AG10803 (cell line): ENCODE measurements at regions not wholly inside any gene's neighbourhood (a gene's known extent, or its start where the extent isn't known, plus 50 kb on each side); places are given as distances from the start of the nearest gene placed in this dataset.

Source experiments
- DNase-seq: peaks from one replicate; pipeline ENCODE4 v3.0.0; 2010; ENCODE audit warnings: low read depth
- H3K4me3 ChIP-seq: 2 replicates; pipeline ENCODE4 v1.5.1; 2011; ENCODE audit warnings: mild to moderate bottlenecking, low read length, control low read depth
- TF ChIP-seq, protein P1 (sequence below): conservative IDR thresholded peaks from 2 replicates; pipeline ENCODE4 v1.5.1; 2011; ENCODE audit warnings: mild to moderate bottlenecking, low read length, control low read depth, inconsistent platforms

DNA sequence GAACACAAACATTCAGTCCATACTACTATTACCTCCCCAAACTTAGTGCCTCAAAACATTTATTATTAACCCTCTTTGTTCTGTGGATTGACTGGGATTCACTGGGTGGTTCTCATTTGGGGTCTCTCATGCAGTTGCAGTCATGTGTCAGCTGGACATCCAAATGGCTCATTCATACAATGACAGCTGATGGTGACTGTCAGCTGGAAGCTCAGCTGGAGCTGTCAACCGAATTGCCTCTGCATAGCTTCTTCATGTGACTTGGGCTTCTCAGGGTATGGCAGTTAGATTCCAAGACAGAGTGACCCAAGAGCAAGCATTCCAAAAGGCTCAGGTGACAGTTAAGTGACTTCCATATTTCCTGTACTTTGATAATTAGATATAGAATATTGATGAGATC is 85.2 kb downstream of the CCDC34 start:
- DNase-seq, result no peak
- TF ChIP-seq, protein P1, sequence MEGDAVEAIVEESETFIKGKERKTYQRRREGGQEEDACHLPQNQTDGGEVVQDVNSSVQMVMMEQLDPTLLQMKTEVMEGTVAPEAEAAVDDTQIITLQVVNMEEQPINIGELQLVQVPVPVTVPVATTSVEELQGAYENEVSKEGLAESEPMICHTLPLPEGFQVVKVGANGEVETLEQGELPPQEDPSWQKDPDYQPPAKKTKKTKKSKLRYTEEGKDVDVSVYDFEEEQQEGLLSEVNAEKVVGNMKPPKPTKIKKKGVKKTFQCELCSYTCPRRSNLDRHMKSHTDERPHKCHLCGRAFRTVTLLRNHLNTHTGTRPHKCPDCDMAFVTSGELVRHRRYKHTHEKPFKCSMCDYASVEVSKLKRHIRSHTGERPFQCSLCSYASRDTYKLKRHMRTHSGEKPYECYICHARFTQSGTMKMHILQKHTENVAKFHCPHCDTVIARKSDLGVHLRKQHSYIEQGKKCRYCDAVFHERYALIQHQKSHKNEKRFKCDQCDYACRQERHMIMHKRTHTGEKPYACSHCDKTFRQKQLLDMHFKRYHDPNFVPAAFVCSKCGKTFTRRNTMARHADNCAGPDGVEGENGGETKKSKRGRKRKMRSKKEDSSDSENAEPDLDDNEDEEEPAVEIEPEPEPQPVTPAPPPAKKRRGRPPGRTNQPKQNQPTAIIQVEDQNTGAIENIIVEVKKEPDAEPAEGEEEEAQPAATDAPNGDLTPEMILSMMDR, result no peak

DNA sequence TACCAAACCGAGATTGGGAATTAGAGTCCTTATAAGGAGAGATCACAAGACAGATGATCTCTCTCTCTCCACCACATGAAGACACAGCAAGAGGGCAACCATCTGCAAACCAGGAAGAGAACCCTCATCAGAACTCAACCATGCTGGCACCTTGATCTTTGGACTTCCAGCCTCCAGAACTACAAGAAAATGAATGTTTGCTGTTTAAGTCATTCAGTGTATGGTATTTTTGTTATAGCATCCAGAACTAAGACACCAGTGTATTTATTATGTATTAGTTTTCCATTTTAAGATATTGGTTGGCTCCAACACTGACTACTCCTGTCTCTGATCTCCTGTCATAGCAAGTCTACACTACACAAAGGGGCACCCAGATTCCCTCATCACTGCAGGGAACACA is 86.9 kb downstream of the CCDC34 start:
- no peak overlapping the region for H3K4me3 ChIP-seq
- TF ChIP-seq, protein P1, result no peak
- no peak for DNase-seq

More for the DNA sequence above, 85.2 kb downstream of the CCDC34 start:
- H3K4me3 ChIP-seq, result no peak overlapping the region

DNA sequence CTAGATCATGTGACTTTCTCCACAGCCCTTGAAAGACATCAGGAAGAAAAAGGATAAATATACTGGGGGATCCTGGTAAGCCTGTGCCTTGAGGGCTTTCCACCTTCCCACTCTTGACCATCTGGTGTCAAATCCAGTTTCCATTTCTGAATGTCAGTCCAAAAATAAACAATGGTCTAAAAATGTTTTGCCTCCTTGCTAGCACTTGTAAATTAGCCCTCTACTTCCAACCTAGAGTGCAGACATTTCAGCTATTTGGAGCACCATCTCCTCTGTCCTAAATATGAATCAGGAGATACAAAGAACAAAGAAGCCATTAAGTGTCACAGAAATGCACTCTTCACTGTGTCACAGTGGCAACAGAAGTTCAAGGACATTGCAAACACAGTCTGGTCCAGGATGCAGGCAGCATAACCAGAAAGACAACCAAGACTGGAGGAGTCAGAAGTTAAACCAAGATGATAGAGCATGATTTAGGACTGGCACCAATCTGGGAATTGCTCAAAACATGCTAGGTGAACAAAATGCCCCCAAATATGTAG is 88.1 kb downstream of the CCDC34 start:
- TF ChIP-seq, protein P1, result no peak
- no peak for DNase-seq
- H3K4me3 ChIP-seq, result no peak overlapping the region

DNA sequence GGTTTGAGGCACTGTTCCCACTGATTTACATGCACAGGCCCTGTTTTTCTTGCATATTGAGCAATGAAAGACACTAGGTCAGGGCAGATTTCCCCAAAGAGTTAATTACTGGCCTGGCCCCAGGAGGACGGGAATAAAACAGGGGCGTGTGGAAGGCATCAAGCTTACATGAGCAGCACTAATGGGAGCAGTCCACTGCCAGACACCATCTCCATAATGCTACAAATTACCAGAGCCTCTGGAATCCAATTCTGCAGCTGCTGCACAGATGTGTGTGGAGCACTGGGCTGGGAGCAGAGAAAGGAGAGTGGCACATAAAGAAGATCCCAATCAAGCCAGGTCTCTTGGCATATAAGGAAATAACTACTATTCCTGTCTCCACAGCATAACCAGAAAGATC is 96.9 kb downstream of the CCDC34 start:
- TF ChIP-seq, protein P1, result no peak
- peak; percentile 82 for DNase-seq
- no peak overlapping the region for H3K4me3 ChIP-seq

DNA sequence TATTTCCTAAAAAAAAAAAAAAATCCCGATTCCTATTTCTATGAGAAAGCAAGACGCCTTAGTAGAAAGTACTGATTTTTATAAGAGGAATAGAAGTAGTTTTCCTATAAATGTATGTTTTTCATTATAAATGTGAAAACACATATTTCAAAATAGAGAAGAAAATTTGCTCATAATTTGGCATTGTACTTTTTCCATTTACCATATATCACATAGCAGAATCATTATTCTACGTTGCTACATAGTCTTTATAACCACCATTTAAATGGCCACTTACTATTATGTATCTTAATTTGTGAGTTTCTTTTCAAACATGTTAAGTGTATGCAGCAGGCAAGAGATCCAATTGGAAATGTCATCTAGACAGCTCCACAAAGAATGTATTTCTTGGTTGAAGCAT is 99.0 kb downstream of the CCDC34 start:
- no peak for DNase-seq
- no peak overlapping the region for H3K4me3 ChIP-seq
- TF ChIP-seq, protein P1, result no peak

DNA sequence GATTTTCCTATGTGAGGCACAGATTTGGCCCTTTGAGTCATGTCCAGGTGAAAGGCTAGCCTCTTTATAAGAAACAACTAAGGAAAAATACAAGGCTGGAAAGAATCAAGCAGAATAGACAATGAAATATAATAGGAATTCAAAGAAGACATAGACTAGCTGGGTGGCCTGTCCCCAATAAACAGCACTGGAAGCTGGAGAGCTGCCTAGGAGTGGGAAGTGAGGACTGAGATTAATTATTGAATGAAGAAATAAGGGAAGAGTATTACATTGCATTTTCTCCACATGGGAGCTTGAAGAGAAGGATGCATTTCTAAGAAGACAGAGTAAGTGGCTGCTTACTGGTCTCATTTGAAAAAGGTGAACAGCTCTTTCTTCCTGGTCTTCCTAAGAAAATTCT is 100.0 kb downstream of the CCDC34 start:
- DNase-seq, result peak; percentile 78
- TF ChIP-seq, protein P1, result no peak
- no peak overlapping the region for H3K4me3 ChIP-seq

DNA sequence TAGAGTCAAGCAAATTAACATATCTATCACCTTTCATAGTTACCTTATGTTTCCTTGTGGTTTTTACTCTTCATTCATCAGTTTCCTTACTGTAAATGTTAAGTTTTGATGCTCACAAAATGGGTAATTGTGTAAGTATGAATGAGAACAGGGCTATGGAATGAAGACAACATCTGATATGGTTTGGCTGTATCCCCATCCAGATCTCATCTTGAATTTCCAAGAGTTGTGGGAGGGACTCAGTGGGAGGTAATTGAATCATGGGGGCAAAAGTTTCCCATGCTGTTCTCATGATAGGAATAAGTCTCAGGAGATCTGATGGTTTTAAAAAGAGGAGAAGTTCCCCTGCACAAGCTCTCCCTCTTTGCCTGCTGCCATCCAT is 107.6 kb downstream of the CCDC34 start:
- H3K4me3 ChIP-seq, result no peak overlapping the region
- TF ChIP-seq, protein P1, result no peak
- peak; percentile 97 for DNase-seq
